Loucy (cell line): ENCODE measurements at regions not wholly inside any gene's neighbourhood (a gene's known extent, or its start where the extent isn't known, plus 50 kb on each side); places are given as distances from the start of the nearest gene placed in this dataset.

Source experiments
- H2AFZ ChIP-seq: fragments of 200-600 bp; sonication (generic); 2 replicates; pipeline ENCODE4 v1.6.0; 2016; ENCODE audit warnings: antibody characterized with exemption, mild to moderate bottlenecking, low read length, moderate library complexity
- H3F3A ChIP-seq: fragments of 200-600 bp; 2 replicates; pipeline ENCODE4 v1.6.0; 2016; ENCODE audit warnings: antibody characterized with exemption, low read depth, mild to moderate bottlenecking
- H3K27me3 ChIP-seq: fragments of 200-600 bp; sonication (generic); 2 replicates; pipeline ENCODE4 v1.6.1; 2014; ENCODE audit warnings: low read length, mild to moderate bottlenecking; ENCODE audit not compliant: insufficient read depth, poor library complexity, severe bottlenecking
- H3K36me3 ChIP-seq: fragments of 200-600 bp; sonication (generic); 2 replicates; pipeline ENCODE4 v1.6.1; 2016; ENCODE audit warnings: low read length; ENCODE audit not compliant: insufficient read depth
- H3K4me1 ChIP-seq: fragments of 200-600 bp; sonication (generic); 2 replicates; pipeline ENCODE4 v1.5.1; 2014; ENCODE audit warnings: low read length, mild to moderate bottlenecking; ENCODE audit not compliant: insufficient read depth, poor library complexity, severe bottlenecking
- H3K4me2 ChIP-seq: fragments of 200-600 bp; sonication (generic); 2 replicates; pipeline ENCODE4 v1.6.0; 2014; ENCODE audit warnings: antibody characterized with exemption, low read length, low read depth, mild to moderate bottlenecking; ENCODE audit not compliant: poor library complexity, severe bottlenecking
- H3K4me3 ChIP-seq: fragments of 200-600 bp; sonication (generic); 2 replicates; pipeline ENCODE4 v1.5.1; 2014; ENCODE audit warnings: low read length, mild to moderate bottlenecking, mixed read lengths; ENCODE audit not compliant: poor library complexity, severe bottlenecking
- H3K79me2 ChIP-seq: fragments of 200-600 bp; sonication (generic); 2 replicates; pipeline ENCODE4 v1.6.1; 2014; ENCODE audit warnings: low read length; ENCODE audit not compliant: insufficient read depth
- H3K9ac ChIP-seq: fragments of 200-600 bp; sonication (generic); 2 replicates; pipeline ENCODE4 v1.6.0; 2014; ENCODE audit warnings: mild to moderate bottlenecking, low read depth, low read length, moderate library complexity; ENCODE audit not compliant: poor library complexity, severe bottlenecking
- H3K9me2 ChIP-seq: fragments of 200-600 bp; sonication (generic); replicated peaks from 2 replicates; pipeline ENCODE4 v1.6.1; 2016; ENCODE audit warnings: low read depth, low read length, mixed read lengths
- H3K9me3 ChIP-seq: fragments of 200-600 bp; sonication (generic); 2 replicates; pipeline ENCODE4 v1.6.1; 2014; ENCODE audit warnings: mild to moderate bottlenecking, antibody characterized with exemption, low read length, low read depth; ENCODE audit not compliant: insufficient read depth
- H4K20me1 ChIP-seq: fragments of 200-600 bp; sonication (generic); 2 replicates; pipeline ENCODE4 v1.6.0; 2014; ENCODE audit warnings: antibody characterized with exemption, low read length, mild to moderate bottlenecking; ENCODE audit not compliant: insufficient read depth, poor library complexity, severe bottlenecking
- CTCF ChIP-seq: fragments of 200-600 bp; sonication (generic); conservative IDR thresholded peaks from 2 replicates; pipeline ENCODE4 v1.5.1; 2014; ENCODE audit warnings: mild to moderate bottlenecking, antibody characterized with exemption, low read length
- EZH2phosphoT487 ChIP-seq: fragments of 200-600 bp; IDR thresholded peaks from 2 replicates; pipeline ENCODE4 v1.6.1; 2018; ENCODE audit warnings: antibody characterized with exemption, mild to moderate bottlenecking, moderate library complexity, borderline replicate concordance

DNA sequence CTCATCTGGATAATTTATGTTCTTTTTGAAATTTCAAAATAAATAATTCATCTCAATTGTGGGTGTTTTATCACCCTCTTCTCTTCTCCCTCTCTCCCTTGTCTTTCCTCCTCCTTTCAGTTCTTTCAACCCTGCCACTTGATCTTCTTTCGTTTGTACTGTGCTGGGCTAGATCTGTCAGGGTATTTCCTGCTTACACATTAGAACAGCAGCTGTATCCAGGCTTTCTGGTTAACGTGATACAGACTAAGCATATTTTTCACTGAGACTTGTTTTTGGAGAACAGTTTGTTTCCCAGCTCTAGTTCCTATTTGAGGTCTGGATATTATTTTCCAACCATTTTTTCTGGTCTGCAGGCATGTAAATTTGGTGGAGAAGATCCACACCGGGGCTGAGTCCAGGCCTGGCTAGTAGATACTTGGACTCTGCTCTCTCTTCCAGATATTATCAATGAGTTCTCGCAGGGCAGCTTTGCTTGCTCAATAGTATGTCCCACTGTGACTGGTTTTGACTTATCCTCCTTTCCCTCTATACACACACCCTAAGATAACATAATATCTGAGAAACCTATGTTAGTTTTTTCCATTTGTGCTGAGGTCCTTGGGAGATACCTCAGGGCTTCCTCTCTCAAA lies 1310.7 kb upstream of the TENM3 start:
- H2AFZ ChIP-seq = no peak overlapping the region
- no peaks in the 10 kb centered on the region for H4K20me1 ChIP-seq
- no peaks in the 10 kb centered on the region for H3F3A ChIP-seq
- no peaks in the 10 kb centered on the region for H3K4me1 ChIP-seq
- TF ChIP-seq CTCF (no peak), EZH2phosphoT487 (no peak)
- no peaks in the 10 kb centered on the region for H3K9me3 ChIP-seq
- no peak overlapping the region for H3K9ac ChIP-seq
- H3K4me3 ChIP-seq = no peak overlapping the region
- H3K4me2 ChIP-seq = no peak overlapping the region
- H3K9me2 ChIP-seq = no peaks in the 10 kb centered on the region
- no peaks in the 10 kb centered on the region for H3K79me2 ChIP-seq
- no peaks in the 10 kb centered on the region for H3K27me3 ChIP-seq
- no peaks in the 10 kb centered on the region for H3K36me3 ChIP-seq

- Histone ChIP-seq H3K79me2 (no peaks in the 10 kb centered on the region), H4K20me1 (no peaks in the 10 kb centered on the region), H3K9me2 (no peaks in the 10 kb centered on the region), H3K36me3 (no peaks in the 10 kb centered on the region), H3K4me1 (no peaks in the 10 kb centered on the region), H2AFZ (no peak overlapping the region), H3K27me3 (no peaks in the 10 kb centered on the region), H3K9ac (no peak overlapping the region), H3K4me3 (no peak overlapping the region), H3K9me3 (no peaks in the 10 kb centered on the region), H3K4me2 (no peak overlapping the region), H3F3A (no peaks in the 10 kb centered on the region)
- TF ChIP-seq CTCF (no peak), EZH2phosphoT487 (no peak)
Measured at GRCh38 chr4:180937083-180937482, 1306.1 kb upstream of the TENM3 start.

DNA sequence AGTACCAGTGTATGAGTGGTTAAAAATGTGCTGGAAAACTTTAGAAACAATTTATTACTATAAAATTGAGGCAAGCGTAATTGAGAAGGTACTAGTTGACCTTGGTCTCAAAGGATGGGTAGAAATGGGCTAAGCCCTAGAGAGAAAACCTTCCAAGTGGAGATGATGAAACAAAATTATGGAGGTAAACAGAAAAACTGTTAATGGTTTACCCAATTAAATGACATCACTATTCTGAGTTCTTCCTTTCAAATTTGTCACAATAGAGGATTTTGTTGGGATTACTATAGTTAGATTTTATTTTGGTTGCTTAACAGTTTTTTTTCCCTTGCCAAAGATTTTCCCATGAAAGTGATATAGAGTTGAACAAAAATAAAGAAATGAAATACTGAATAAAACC lies 1302.5 kb upstream of the TENM3 start:
- Histone ChIP-seq H3K9me3 (no peaks in the 10 kb centered on the region), H4K20me1 (no peaks in the 10 kb centered on the region), H3K27me3 (no peaks in the 10 kb centered on the region), H3K4me1 (no peaks in the 10 kb centered on the region), H2AFZ (no peak overlapping the region), H3F3A (no peaks in the 10 kb centered on the region), H3K9ac (no peak overlapping the region), H3K4me2 (no peak overlapping the region), H3K4me3 (no peak overlapping the region), H3K36me3 (no peaks in the 10 kb centered on the region), H3K79me2 (no peaks in the 10 kb centered on the region), H3K9me2 (no peaks in the 10 kb centered on the region)
- TF ChIP-seq EZH2phosphoT487 (no peak), CTCF (no peak)
